ENCODE measurements at regions not wholly inside any gene's neighbourhood (a gene's known extent, or its start where the extent isn't known, plus 50 kb on each side); places are given as distances from the start of the nearest gene placed in this dataset.
"Not testable (repeated sequence)": the region's sequence is repeated elsewhere in the genome, so short reads cannot be mapped to it uniquely, and the experiment has no call there.

GRCh38 chr14:38556252-38556651 lies 300.4 kb upstream of the CLEC14A start:
- no peak for DNase-seq

GRCh38 chr14:38554026-38554425 lies 298.1 kb upstream of the CLEC14A start:
- DNase-seq = no peak

DNA sequence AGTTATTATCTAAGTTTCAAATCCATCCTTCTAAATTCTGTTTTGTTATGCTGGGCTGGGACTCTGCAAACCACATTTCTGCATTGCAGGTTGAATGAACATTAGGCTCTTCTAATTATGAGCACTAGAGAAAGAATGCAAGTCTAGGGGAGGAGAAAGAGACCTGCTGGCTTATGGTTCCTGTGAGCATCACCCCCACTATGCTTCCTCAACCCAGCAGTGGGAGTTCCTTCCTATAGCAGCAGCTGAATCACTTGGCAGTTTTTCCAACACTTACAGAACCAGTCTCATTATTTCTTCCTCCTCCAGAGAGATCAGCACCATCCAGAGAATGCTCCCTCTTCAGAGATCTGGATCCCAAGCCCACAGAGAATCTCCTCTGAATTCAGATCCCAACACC lies 297.7 kb upstream of the CLEC14A start:
- DNase-seq = no peak

DNA sequence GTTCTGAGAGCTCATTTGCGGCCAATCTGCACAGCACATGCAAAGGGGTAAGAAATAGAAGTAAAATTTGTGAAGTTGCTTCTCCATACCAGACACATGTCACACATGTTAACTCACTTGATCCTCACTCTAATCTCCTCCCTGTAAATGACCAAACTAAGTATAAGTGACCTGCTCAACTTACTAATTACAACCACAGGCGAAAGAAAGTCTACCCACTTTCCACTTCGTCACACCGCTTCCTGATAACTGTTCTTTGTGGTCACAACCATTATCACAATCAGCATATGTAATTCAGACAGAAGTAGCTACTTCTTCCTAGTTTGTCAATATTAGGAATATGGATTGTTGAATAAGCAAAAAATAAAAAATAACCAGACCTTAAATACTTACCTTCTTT lies 293.7 kb upstream of the CLEC14A start:
- DNase-seq = no peak

GRCh38 chr14:38547961-38548490 lies 292.1 kb upstream of the CLEC14A start:
- no peak for DNase-seq

DNA sequence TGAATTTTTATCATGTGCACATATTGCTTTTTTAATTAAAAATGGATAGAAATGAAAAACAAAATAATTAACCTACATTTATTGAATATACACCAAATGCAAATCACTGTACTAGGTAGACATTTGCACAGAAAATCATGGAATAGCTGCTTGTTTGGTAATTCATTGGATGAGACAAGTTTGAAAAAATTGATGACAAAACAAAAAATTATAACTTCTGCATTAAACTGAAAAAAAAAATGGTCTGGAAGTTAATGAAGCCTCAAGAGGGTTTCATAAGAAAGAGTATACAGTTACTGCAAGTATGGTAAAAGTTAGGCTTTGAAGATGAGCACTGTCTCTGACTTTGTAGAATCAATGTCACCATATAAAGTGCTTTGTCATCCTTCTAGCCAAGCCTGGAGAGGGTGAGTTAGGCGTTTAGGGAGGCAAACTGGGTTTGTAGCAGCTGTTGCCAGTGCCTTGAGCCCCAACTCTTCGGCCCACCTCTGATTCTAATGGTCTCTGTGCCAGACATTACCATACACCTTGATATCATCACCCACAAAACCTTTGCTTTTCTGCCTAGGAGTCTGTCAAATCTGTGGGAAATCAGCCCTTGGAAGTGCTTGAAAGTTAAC lies 291.1 kb upstream of the CLEC14A start:
- no peak for DNase-seq

DNA sequence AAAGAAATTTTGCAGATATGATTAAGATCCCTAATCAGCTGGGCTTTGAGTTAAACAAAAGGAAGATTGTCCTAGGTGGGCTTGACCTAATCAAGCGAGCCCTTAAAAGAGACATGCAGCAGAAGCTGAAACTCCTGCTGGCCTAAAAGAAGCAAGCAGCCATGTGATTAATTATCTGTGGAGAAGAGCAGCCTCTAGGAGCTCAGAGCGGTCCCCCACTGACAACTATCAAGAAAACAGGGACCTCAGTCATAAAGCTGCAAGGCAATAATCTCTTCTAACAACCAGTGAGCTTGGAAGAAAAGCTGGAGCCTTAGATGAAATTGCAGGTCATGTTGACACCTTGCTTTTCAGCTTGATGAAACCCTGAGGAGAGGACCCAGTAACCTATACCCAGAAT lies 288.9 kb upstream of the CLEC14A start:
- no peak for DNase-seq

GRCh38 chr14:38543851-38544250 lies 288.0 kb upstream of the CLEC14A start:
- DNase-seq = not testable (repeated sequence)

DNA sequence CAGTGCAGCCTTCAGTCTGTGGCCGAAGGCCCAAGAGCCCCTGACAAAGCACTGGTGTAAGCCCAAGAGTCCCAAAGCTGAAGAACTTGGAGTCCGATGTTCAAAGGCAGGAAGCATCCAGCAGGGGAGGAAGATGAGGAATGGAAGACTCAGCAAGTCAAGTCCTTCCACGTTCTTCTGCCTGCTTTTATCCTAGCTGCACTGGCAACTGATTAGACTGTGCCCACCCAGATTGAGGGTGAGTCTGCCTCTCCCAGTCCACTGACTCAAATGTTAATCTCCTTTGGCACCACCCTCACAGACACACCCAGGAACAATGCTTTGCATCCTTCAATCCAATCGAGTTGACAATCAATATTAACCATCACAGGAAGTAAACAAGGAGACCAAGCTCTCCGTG lies 282.2 kb upstream of the CLEC14A start:
- not testable (repeated sequence) for DNase-seq

DNA sequence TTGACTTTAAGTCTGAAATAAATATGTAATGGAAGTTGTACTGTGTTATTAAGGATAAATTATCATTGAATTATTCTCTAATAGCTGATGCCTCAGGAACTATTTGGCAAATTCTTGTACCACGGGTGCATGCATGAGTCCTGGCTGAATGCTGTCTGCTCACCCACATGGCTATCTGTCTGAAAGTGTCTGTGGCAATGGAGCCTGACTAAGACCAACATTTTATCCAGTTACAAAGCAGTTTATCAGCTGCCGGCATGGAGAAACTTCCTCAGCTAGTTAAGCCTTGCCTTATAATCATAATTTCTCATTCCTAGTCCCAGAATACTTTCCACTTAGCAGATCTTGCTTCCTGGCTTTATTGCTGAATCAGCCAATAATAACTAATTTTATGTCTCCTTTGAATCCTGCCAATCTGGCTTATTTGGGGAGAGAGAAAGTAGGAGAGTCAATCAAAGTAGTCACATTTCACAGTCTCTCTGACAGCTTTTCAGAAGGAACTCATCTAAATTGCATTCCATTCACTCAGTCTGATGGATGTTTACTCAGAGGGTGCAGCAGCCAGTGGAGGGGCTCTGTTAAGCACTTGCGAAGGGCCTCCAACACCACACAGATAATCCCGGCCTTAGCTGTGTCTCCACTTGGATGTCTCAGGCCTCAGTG lies 280.6 kb upstream of the CLEC14A start:
- DNase-seq = no peak

GRCh38 chr14:38528582-38528981 lies 272.7 kb upstream of the CLEC14A start:
- no peak for DNase-seq

DNA sequence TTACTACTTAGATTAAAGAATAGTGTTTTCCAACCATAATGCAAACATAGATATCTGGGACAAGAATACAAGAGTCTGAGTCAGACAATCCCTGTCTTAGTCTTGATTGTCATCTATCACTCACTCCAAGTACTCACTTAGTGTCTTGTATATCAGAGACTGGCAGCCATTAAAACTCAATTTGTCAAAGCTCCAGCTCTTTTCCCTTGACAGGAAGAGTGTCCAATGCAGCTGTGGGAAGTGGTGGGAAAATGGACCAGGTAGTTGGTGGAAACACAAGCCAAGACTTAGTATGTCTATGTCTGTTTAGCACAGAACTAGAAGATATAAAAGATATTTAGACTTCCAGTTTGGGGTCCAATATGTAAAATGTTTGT lies 271.6 kb upstream of the CLEC14A start:
- no peak for DNase-seq

DNA sequence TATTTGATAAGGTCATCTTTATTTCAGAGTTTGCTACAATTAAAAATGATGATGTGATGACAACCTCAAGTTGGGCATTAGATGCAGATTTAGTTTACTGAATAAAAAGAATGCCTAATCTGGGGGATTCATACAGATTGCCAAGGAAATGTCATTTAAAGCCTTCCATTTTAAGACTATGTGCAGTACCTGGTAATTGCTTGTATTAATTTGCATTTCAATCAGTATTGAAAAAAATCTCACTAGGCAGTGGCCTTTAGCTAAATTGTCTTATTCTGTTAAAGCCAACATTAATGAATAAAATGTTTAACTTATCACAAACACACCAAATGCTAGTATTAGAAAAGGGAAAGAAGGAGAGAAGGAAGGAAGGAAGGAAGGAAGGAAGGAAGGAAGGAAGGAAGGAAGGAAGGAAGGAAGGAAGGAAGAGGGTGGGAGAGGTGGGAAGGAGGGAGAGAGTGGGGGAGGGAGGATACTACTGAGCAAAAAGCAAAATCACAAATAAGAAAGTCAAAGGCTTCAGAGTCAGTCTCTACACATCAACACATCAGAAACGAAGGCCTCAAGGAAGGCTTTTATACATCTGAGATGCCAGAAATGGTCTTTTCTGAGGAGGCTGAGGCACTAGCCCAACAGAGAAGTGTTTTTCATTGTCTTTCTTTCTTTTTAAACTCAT lies 271.1 kb upstream of the CLEC14A start:
- no peak for DNase-seq

GRCh38 chr14:38524636-38525509 lies 269.0 kb upstream of the CLEC14A start:
- no peak for DNase-seq

- no peak for DNase-seq
Measured at GRCh38 chr14:38522724-38523123, 266.8 kb upstream of the CLEC14A start.

- DNase-seq = no peak
Measured at GRCh38 chr14:38521591-38521990, 265.7 kb upstream of the CLEC14A start.

DNA sequence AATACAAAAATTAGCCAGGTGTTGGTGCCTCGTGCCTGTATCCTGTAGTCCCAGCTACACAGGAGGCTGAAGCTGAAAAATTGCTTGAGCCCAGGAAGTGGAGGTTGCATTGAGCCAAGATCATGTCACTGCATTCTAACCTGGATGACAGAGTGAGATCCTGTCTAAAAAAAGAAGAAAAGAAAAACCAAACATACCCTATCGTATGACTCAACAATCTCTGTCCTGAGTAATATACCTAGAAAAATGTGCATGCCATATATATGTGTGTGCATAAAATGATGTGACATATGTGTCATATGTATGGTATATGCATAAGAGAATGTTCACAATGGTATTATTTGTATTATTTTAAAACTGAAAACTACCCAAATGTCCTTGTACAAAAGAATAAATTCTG lies 261.5 kb upstream of the CLEC14A start:
- no peak for DNase-seq

- no peak for DNase-seq
Measured at GRCh38 chr14:38512236-38512635, 256.3 kb upstream of the CLEC14A start.

- no peak for DNase-seq
Measured at GRCh38 chr14:38507299-38507698, 251.4 kb upstream of the CLEC14A start.

- DNase-seq = no peak
Measured at GRCh38 chr14:38505973-38506249, 250.0 kb upstream of the CLEC14A start.

DNA sequence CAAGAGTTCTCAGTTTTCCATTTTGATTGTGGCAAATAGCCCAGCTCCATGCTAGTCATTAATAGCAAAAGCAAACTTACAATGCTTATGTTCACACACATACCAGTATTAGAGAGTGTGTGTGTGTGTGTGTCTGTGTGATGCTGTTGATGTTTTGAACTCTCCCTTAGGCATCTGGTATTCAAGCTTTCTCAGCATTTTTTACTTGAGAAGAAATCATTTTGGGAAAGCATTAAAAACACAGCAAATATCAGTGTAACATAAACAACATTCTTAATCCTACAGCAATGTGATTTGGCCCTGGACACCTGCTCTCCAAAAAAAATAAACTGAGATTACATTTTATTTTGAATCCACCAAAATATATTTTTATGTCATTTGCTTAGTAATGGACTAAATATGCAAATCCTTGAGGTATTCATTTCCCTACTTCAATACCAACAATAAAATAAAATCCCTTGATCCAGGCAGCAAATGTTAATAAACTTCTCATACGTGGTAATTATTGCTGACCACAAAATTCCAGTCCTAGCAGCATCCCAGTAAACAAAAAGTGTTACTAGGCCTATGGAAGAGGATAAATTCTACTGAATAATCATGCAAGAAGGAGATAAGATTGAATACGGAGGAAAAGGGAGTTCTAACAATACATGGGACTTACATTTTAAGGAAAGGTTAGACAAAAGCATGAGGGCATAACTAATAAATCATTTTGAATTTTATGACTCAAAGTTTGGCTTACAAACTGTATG lies 249.5 kb upstream of the CLEC14A start:
- DNase-seq = no peak

GRCh38 chr14:38504175-38504574 lies 248.3 kb upstream of the CLEC14A start:
- DNase-seq = no peak

DNA sequence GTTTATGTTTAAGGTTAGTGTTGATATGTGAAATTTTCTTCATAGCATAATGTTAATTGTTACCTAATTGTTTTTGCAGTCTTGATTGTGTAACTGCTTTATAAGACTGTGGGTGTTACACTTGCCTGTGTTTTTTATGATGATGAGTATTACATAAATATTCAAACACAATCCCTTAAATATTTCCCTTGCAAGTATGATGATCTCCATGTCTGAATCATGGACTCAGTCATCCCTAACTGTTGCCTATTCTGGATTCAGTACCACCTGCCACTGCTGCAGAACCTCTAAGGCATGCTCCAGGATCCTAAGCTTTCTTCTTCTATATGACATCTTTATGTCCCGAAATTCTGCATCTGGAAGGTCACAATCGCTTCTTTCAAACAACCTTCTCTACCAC lies 246.3 kb upstream of the CLEC14A start:
- no peak for DNase-seq
